ENCODE measurements at regions not wholly inside any gene's neighbourhood (a gene's known extent, or its start where the extent isn't known, plus 50 kb on each side); places are given as distances from the start of the nearest gene placed in this dataset.

- Histone ChIP-seq H3K9me3 (ENCODE audit: insufficient read depth in 2 of 2, low read depth in 1 of 2, low read length in 1 of 2) (no peaks in the 10 kb centered on the region), H4K20me1 (replicated peaks in 1 of 2; ENCODE audit: control insufficient read depth in 1 of 2, insufficient read depth in 2 of 2, low read length in 2 of 2) (no peaks in the 10 kb centered on the region), H4K5ac (ENCODE audit: insufficient read length, low read depth, low read length) (no peak overlapping the region), H3K14ac (ENCODE audit: insufficient read length) (no peak overlapping the region), H2BK15ac (ENCODE audit: low read length) (no peak overlapping the region), H3K4me1 (replicated peaks in 1 of 4; ENCODE audit: control insufficient read depth in 3 of 4, insufficient read depth in 4 of 4, low read length in 3 of 4) (peaks cover 0 to 5% (median under 1%) of the 10 kb centered on the region in 4 experiments; a peak in 3 of 7 replicates), H3K27me3 (replicated peaks in 1 of 4; ENCODE audit: control insufficient read depth in 3 of 4, extremely low read depth in 1 of 4, insufficient read depth in 3 of 4, low read length in 3 of 4) (no peaks in the 10 kb centered on the region), H3K18ac (ENCODE audit: extremely low read depth, low read length) (no peak overlapping the region), H3K4me2 (ENCODE audit: insufficient read depth in 1 of 2, low read depth in 2 of 2, low read length in 2 of 2) (no peak overlapping the region), H2BK20ac (ENCODE audit: low read length) (no peak overlapping the region), H3K36me3 (ENCODE audit: control insufficient read depth in 2 of 4, insufficient read depth in 4 of 4, low read length in 3 of 4) (no peaks in the 10 kb centered on the region), H3K27ac (ENCODE audit: low read depth, low read length) (no peak overlapping the region), H3K9ac (replicated peaks in 1 of 4; ENCODE audit: extremely low read depth in 1 of 4, low read depth in 3 of 4, low read length in 3 of 4) (no peak overlapping the region), H3K4me3 (ENCODE audit: extremely low read depth in 1 of 4, insufficient read depth in 2 of 4, low read depth in 3 of 4, low read length in 4 of 4) (no peak overlapping the region), H3K79me1 (ENCODE audit: low read depth, low read length) (no peaks in the 10 kb centered on the region), H3K4ac (replicated peaks; ENCODE audit: insufficient read length, low read depth, low read length) (no peak overlapping the region), H3K79me2 (ENCODE audit: control insufficient read depth in 1 of 2, insufficient read depth in 2 of 2, low read length in 2 of 2) (no peaks in the 10 kb centered on the region), H4K91ac (replicated peaks; ENCODE audit: insufficient read length, low read length) (no peak overlapping the region), H3K56ac (replicated peaks; ENCODE audit: insufficient read length, low read depth, low read length) (no peak overlapping the region), H4K8ac (ENCODE audit: extremely low read depth, insufficient read depth, low read length) (no peak overlapping the region), H2AK5ac (ENCODE audit: low read depth, low read length) (no peak overlapping the region), H2BK5ac (ENCODE audit: low read depth, low read length) (no peak overlapping the region), H3K23ac (ENCODE audit: insufficient read length) (no peak overlapping the region), H2BK12ac (ENCODE audit: low read depth, low read length) (no peak overlapping the region), H2BK120ac (replicated peaks; ENCODE audit: low read depth, low read length) (no peak overlapping the region), H3K23me2 (ENCODE audit: low read depth, low read length) (no peaks in the 10 kb centered on the region), H2AFZ (ENCODE audit: low read length) (no peak overlapping the region)
- FAIRE-seq (no peak), DNase-seq (ENCODE audit: low read depth in 1 of 2, low spot score in 2 of 2) (no peak)
- TF ChIP-seq TAF1 (IDR thresholded peaks at IDR 0.05; ENCODE audit: low read depth, low read length) (no peak), SRF (IDR thresholded peaks at IDR 0.05; ENCODE audit: low read depth, low read length) (no peak)
- ChIA-PET POLR2A (ENCODE audit: partially characterized antibody) (no interaction called here), CTCF (ENCODE audit: partially characterized antibody) (interaction anchor here (1.0 kb wide), 1 partner anchor 67 kb away, joined by 3 read pairs; no protein-coding TSS in a partner anchor)
- 96% methylated on average over 3 of the region's 3 CpGs; no CpG with 5 or more reads in 1 of the 2 experiments for WGBS, 2 experiments (ENCODE audit: extremely low coverage in 1 of 2, insufficient coverage in 1 of 2, insufficient read length in 1 of 2, insufficient replicate concordance in 2 of 2, low coverage in 1 of 2, low lambda C conversion rate in 2 of 2, missing lambda C conversion rate in 1 of 2)
These were observed 86.3 kb upstream of the C9orf72 start for GRCh38 chr9:27659571-27659970.
